ENCODE measurements at regions not wholly inside any gene's neighbourhood (a gene's known extent, or its start where the extent isn't known, plus 50 kb on each side); places are given as distances from the start of the nearest gene placed in this dataset.

GRCh38 chr10:130708465-130709070 is 572.4 kb downstream of the GLRX3 start:
- Histone ChIP-seq H3K27ac (no peak overlapping the region), H3K4me1 (no peaks in the 10 kb centered on the region), H3K27me3 (no peaks in the 10 kb centered on the region), H3K36me3 (no peaks in the 10 kb centered on the region), H3K4me3 (no peak overlapping the region), H3K9me3 (no peaks in the 10 kb centered on the region)
- TF ChIP-seq POLR2A (IDR thresholded peaks at IDR 0.05) = no peak
- no peak for TF ChIP-seq CTCF (IDR thresholded peaks at IDR 0.05)
- no peak for DNase-seq

DNA sequence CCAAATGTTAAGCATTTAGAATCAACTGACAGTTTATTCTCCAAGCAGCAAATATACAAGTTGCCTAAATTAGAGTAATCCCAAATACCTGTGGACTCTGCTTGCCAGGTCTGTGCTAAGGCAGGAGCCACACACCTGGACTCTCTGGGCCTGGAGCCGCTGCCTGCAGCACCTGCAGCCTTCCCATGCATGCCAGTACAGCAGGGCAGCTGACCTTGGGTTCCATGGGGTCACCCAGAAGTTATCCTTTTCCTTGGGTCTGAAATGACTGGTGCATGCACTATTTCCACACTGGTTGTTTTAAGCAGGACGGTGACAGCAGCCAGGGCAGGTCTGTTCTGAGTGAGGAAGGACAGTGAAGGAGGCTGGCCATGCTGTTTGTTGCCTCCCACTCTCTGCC is 573.2 kb downstream of the GLRX3 start:
- H3K4me3 ChIP-seq = no peak overlapping the region
- H3K27me3 ChIP-seq = no peaks in the 10 kb centered on the region
- no peaks in the 10 kb centered on the region for H3K4me1 ChIP-seq
- TF ChIP-seq CTCF (IDR thresholded peaks at IDR 0.05) (no peak), POLR2A (IDR thresholded peaks at IDR 0.05) (no peak)
- no peaks in the 10 kb centered on the region for H3K36me3 ChIP-seq
- no peaks in the 10 kb centered on the region for H3K9me3 ChIP-seq
- no peak for DNase-seq
- no peak overlapping the region for H3K27ac ChIP-seq

DNA sequence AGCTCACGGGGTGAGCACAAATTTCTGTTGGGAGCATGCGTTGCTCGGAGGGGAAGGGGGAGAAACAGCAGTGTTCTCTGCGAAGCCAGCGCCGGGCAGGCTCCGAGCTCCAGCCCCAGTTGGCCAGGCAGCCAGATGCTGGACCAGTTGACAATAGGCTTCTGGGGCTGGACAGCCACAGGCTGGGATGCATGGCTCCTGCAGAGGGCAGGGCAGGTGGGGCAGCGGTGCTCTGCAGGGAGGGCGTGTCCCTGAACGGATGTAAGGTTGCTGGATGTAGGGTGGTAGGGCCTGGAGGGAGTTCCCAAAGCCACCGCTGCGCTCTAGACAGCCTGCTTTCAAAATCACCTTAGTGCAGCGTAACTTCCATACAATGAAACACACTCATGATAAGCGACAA is 574.9 kb downstream of the GLRX3 start:
- Histone ChIP-seq H3K4me3 (no peak overlapping the region), H3K9me3 (no peaks in the 10 kb centered on the region), H3K27me3 (no peaks in the 10 kb centered on the region), H3K36me3 (no peaks in the 10 kb centered on the region), H3K27ac (no peak overlapping the region), H3K4me1 (no peaks in the 10 kb centered on the region)
- TF ChIP-seq CTCF (IDR thresholded peaks at IDR 0.05) (no peak), POLR2A (IDR thresholded peaks at IDR 0.05) (no peak)
- no peak for DNase-seq

DNA sequence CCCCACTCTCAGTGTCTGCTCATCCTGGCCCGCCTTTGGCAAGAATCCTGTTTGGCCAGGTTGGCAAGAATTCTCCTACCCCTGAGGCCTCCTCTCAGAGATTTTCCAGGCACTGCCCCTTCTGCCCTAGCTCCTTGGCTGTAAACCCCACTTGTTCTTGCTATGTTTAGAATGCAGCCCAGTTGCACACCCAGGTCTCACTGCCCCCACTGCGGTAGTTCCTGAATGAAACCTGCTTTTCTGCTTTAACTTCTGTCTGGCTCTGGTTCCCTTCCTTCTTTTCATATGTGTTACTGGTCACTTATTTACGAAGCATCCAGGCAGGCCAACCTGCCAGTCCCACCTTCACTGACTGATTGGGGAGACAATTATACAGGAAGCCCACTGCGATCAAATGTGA is 576.9 kb downstream of the GLRX3 start:
- Histone ChIP-seq H3K36me3 (no peaks in the 10 kb centered on the region), H3K27ac (no peak overlapping the region), H3K9me3 (no peaks in the 10 kb centered on the region), H3K27me3 (no peaks in the 10 kb centered on the region), H3K4me3 (no peak overlapping the region), H3K4me1 (no peaks in the 10 kb centered on the region)
- DNase-seq = no peak
- no peak for TF ChIP-seq CTCF (IDR thresholded peaks at IDR 0.05)
- no peak for TF ChIP-seq POLR2A (IDR thresholded peaks at IDR 0.05)

DNA sequence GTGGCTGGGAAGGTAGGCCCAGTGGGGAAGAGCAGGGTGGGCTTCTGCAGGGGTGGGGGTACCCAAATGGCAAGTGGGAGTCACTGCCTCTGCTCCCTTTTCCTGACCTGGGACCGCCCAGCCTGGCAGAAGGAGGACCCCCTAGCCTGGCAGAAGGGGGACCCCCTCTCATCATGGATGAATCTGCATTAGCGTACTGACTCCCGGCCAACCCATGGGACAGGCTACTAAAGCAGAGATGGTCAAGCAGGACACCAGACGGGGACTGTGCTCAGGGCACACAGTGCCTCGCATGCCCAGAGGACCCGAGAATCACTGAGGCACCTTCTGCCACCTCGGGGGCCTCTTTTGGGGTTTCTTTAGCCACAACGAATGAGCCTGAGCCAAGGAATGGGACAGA is 577.5 kb downstream of the GLRX3 start:
- no peaks in the 10 kb centered on the region for H3K4me1 ChIP-seq
- no peak for DNase-seq
- no peaks in the 10 kb centered on the region for H3K36me3 ChIP-seq
- TF ChIP-seq POLR2A (IDR thresholded peaks at IDR 0.05) (no peak), CTCF (IDR thresholded peaks at IDR 0.05) (no peak)
- H3K27ac ChIP-seq = no peak overlapping the region
- H3K4me3 ChIP-seq = no peak overlapping the region
- no peaks in the 10 kb centered on the region for H3K9me3 ChIP-seq
- no peaks in the 10 kb centered on the region for H3K27me3 ChIP-seq

Data from Peyer's patch (tissue), 4 donors.